IPS-NIHi7 (cell line): ENCODE measurements at regions not wholly inside any gene's neighbourhood (a gene's known extent, or its start where the extent isn't known, plus 50 kb on each side); places are given as distances from the start of the nearest gene placed in this dataset.
"Not testable (repeated sequence)": the region's sequence is repeated elsewhere in the genome, so short reads cannot be mapped to it uniquely, and the experiment has no call there.

Experiments
- DNase-seq: peaks from one replicate; pipeline ENCODE4 v3.0.0; 2012; ENCODE audit warnings: mixed read lengths; ENCODE audit errors: extremely low spot score

DNA sequence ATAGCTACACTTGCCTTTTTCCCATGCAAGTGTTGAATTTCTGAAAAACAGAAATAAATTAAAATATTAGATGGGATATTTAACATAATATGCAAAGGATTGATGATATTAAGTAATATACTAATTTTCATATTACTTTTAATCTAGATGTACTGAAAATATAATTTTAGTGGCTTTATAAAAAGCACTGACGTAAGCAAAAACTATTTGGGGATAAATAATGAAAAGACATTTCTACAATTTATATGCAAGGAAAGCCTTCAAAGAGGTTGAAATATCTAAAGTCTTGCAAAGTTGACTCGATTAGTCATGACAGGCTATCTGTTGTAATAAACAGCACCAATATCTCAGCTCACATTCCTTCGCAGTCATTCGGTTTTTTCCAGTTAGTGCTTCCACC, 94.9 kb upstream of the ABCB5 start:
- no peak for DNase-seq

DNA sequence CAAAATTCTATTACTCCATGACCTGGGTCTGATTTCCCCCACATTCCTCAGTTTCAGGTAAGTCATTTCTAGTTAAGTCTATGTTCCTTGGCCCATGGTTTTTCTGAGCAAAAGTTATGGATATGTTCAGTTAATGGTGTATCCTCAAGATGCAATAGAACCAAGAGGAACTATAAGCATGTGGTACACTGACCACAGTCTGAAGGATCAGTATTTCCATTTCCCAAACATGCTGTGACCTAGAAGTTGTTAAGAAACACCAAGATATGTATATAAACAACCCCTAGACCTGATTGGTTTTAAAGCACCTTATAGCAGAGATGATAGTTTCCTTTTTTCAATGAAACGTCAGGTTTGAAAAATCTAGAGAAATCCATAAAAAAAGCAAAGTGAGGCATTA, 94.2 kb upstream of the ABCB5 start:
- DNase-seq = no peak

DNA sequence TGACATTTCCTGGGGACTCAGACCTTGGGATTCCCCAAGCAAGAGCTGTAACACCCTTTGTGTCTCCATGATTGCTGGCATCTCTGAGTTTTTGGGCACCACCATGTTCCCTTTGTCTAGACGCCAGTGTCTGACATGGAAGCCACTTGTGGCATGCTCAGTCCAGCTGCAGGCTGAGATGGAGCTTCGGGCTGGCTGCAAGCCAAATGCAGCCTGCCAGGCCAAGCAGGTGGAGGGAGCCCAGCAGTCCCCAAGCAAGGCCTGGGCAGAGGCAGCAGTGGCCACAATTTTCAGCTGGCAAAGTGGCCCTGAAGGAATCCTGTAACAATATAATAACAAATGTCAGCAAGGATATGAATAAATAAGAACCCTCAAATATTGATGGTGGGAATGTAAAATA, 86.2 kb upstream of the ABCB5 start:
- no peak for DNase-seq

DNA sequence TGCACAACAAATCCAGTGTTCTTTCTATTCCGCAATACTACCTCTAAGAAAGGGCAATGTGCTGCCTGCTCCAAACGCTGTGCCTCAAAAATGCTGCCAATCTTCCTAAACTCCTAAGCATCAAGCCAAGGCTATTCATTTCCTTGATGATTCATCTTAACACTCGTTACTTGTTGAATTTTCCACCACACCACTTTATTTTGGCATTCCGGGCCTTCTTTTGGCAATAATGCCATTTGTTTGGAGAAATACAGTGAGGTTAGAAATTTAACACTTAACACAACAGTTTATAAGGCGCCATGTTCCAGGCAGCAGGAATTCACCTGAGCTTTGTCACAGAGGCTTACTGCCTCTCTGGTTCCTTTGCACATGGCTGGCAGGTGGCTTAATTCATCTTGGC, 82.6 kb upstream of the ABCB5 start:
- DNase-seq = no peak

DNA sequence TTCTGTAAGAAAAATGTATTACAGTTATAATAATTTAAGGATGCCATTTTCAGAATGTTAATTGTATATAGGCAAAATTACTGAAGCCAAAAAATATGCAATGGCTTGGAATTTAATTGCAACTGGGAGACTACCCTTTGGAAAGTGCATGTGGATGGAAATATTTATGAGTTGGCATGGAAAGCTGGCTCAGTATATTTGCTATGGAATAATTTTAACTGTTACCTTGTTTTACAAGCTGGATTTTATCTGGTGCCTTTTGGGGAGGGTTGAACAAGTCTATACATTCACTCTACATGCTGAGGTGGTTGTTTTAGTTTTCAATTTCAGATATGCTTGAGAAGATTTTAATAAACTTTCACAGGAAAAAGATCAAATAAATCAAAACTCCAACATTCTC, 80.9 kb upstream of the ABCB5 start:
- DNase-seq = no peak

DNA sequence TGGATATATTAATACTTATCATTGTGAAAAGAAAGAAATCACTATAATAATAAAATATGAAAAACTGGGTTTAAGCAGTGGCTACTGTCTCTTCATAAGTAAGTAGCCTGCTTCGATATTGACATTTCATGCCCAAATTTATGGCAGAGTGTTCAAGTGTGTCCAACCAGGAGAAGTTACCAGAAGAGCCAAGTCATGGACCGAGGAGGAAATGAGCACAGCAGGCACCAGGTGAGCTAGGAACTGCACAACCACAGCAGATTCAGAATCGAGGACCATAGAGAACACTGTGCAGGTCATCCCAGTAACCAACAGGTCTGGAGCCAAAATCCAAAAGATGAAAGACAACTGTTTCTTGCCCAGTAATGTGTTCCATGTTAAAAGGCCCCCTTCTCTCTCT, 79.9 kb upstream of the ABCB5 start:
- no peak for DNase-seq

DNA sequence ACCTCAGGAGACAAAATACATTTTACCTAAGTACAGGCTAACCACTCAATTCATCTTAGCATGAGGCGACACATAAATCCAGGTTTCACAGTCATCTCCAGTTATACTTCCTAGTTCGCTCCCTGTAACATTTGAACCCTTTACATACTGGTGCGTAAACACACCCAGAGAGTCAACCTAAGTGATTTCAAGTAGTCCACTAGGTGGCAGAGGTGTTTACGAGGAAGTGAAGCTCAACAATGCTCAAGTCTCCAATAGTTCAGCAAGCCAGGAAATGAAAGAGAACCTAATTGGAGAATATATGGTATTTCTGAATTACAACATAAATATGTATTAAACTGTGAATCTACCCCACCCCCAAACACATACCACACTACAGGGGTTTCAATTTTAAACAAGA, 76.3 kb upstream of the ABCB5 start:
- peak; percentile 56 for DNase-seq

DNA sequence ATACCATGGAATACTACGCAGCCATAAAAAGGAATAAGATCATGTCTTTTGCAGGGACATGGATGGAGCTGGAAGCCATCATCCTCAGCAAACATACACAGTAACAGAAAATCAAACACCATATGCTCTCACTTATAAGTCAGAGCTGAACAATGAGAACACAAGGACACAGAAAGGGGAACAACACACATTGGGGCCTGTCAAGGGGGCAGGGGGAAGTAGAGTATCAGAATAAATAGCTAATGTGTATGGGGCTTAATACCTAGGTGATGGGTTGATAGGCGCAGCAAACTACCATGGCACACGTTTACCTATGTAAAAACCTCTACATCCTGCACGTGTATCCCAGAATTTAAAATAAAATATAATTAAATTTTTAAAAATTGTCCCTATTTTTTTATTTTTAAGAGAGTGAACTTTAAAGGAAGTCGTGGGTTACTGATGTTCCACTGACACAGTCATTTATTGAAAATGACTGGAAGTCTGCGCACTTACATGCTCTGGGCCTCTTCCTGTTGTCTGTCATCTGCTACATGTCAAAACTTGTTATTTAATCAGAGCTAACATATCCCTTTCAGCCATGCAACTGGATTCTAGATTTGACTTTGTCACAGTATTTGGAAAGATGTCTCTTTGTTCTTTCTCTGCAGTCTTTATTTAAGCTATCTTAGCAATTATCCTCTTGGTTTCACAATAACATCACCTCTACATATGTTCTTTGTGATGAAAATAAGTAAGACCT, 73.7 kb upstream of the ABCB5 start:
- no peak for DNase-seq

DNA sequence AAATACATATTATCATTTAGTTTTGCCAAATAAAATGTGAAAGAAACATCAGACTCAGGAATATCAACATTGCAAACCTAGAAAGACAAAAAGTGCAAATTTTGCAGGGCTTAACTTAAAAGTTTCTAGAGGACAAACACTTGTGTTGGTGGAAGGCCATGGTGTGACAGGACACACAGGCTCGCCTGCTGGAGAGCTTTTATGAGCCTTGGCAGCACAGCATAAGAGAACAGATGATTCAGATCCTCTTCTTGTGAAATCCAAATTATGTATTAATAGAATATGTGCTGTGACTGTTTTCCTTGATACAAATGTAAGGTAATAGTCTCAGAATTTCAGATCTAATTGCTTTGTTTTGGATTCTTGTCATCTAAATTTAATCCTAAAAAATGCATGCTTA, 72.9 kb upstream of the ABCB5 start:
- no peak for DNase-seq

DNA sequence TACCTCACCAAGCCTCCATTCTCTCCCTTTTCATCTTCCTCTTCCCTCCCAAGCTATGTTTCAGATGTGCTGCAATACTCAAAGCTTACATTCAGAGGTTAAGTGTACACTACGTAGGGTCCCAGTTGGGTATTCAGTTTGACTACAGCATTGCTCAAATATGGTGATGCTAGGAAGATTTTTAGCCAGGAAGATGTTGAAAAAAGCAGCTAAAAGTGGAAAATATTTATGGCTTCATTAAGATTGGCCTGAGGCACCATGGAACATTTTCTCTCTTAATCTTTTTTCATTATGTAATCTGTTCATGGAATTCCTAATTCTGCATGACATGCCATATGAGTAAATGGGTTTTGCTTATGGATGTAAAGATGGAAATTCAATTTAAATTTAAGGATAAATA, 72.0 kb upstream of the ABCB5 start:
- no peak for DNase-seq

DNA sequence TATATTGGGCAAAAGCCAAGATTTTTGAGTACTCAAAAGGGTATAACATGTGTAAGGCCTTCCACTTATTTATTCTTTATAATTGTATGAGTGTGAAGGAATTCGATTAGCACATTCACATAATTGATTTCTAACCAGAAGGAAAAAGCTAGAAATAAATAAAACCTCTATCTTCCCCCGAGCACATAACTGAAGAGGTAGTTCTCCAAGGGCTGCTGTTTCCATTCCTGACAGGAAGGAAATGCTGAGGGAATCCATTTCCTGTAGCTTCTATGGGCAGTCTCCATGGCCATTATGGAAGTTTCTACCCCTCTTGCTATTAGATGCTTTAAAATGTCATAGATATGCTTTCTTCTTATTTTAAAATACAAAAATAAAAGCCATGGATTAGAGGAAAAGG, 70.5 kb upstream of the ABCB5 start:
- DNase-seq = no peak

DNA sequence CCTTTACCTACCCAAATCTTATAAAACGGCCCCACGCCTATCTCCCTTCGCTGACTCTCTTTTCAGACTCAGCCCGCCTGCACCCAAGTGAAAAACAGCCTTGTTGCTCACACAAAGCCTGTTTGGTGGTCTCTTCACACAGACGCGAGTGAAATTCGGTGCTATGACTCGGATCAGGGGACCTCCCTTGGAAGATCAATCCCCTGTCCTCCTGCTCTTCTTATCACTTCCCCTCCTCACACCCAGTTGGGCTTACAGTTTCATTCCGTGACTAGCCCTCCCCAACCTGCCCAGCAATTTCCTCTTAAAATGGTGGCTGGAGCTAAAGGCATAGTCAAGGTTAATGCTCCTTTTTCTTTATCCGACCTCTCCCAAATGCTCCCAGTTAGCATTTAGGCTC, 68.5 kb upstream of the ABCB5 start:
- not testable (repeated sequence) for DNase-seq

DNA sequence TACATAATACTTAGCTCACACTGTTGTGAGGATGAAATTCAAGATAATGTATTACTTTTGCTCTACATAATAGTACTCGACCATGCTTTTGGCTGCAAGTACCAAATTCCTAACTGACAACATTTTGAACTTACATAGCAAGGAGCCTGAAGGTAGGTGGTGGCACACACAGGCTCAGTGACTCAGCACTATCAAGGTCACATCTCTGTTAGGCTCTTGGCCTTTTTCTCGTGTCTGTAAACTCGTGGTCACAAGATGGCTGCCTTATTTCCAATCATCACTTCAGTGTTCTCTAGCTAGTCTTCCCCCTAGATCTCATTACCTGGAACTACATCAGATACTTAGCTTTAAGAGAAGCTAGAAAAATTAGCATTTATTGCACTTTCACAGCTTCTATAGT, 61.4 kb upstream of the ABCB5 start:
- DNase-seq = no peak

DNA sequence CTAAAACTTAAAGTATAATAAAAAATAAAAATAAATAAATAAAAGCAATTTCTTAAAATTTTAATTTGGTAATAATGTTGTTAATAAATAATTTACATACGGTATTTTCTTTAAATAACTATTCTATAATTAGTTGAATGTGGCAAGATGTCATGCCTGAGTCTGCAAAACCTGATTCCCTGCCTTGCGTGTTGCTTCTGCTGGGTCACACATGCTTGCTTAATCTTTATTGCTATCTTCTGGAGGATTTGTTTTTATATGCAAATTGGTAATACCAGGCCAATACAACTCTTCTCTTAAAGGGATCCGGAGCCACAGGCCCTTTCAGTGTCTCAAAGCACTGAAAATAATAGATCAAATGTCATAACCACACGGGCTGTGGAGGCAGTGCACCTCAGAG, 59.4 kb upstream of the ABCB5 start:
- DNase-seq = no peak

DNA sequence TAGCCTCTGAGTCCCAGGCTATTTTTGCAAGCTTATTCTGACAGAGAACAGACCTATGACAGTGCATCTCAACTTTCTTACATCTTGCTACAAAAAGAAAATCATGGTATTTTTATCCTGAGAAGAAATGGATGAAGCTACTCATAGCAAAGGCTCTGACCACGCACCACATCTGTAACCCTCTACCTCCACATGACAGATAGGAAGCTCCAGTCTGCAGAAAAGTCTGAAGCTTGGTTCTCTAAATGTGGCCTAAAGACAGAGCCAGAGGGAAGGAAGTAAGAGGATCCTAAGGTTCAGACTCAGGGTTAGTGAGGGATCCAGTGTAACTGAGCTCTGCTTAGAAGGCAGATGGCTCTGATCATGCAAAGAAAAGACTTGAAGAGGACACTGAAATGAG, 58.4 kb upstream of the ABCB5 start:
- DNase-seq = no peak

DNA sequence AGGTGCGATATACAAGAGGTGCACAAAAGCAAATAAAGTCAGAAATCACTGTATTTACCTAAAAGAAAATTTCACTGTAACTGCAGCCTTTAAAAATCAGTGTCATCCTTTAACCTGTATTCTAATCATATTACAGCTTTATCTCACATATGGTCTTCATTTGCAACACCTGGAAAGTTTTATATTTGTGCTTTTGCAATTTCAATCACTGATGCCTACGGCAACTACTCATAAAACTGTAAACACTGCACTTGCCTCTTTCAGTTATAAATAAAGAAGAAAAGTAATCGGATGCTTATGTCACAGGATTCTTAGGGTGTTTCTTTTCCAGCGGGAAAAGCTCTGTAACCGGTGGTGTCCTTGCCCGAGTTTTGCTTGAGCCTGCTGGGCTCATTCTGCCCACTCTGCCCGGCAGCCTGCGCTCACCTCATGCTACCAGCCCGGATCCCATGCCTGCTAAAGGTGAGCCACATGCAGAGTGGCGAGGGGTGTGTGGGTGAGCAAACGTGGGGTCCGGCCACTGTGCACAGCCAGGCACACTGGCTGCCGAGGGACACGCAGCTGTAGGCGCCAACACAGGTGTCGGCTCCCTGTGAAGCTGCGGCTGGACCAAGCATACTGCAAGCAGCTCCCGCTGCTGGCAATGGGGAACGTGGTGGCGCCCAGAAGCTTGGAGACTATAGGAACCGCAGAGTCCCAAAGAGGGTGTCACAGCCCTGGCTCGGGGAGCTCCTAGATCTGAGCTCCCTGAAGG, 56.3 kb upstream of the ABCB5 start:
- no peak for DNase-seq

DNA sequence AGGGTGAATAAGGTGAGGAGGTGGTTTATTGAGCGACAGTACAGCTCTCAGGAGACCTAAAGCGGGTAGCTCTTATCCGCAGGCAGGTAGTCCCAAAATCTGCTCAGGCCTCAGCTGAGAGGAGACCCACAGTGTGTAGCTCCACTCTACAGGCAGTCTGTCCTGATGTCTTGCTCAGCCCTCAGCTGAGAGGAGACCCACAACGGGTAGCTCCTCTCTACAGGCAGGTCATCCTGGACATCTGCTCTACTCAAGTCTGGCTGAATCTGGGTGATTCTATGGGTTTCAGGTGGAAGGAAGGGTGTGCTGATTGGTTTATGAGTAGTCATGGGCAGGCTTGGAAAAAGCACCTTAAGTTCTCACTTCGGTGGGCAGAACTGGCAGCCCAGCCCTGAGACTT, 55.6 kb upstream of the ABCB5 start:
- no peak for DNase-seq

DNA sequence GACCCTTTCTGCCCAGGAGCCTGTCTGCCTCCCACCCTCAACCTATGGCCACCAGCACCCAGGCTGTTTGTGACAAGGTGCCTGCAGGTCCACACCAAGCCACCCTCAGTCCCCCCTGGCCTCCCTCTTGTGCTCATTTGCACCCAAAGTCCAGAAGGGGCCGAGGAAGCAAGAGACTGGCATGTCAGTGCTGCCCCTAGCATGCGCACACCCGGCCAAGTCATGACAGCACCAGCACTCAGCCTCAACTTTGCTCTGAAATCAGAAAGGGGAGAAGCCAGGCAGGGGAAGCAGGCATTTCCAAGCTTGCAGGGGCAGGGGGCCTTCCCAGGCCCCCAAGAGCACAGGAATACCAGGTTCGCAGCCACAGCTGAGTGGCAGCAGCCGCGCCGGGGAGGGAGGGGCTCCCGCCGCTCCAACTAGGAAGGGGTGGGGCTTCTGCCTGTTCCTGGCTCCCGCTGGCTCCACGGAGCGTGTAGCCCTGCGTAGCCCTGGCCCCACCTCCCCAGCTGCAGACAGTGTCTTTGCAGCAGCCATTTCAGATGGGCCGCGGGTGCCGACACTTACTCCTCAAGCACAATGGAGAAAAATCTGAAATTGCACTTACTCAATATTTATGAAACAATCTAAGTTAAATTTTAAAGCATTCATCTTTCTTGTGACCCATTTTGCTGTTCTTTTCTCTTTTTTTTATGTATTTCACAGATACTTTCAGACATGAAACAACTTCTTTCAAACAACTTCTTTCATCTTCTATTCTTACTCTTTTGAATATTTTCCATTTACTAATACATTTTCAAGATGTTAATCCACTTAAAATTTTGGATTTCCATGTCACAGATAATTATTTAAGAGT, 54.9 kb upstream of the ABCB5 start:
- no peak for DNase-seq

DNA sequence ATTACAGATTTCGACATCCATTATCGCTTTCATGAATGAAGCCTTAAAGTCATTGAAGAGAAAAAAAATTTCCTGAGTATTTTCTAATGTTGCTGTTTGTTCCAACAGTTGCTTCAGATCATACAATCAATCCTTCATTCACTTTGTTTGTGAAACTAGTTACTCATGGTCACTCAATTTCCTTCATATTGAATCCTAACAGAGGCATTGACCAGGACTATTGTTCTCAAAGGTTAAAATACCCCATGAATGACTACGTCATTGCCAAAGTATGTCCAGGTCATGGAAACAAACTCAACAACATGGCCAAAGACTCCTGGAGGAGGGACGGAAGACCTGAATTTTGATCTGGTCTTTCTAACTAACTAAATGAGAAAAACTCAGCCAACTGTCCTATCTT, 54.0 kb upstream of the ABCB5 start:
- no peak for DNase-seq

DNA sequence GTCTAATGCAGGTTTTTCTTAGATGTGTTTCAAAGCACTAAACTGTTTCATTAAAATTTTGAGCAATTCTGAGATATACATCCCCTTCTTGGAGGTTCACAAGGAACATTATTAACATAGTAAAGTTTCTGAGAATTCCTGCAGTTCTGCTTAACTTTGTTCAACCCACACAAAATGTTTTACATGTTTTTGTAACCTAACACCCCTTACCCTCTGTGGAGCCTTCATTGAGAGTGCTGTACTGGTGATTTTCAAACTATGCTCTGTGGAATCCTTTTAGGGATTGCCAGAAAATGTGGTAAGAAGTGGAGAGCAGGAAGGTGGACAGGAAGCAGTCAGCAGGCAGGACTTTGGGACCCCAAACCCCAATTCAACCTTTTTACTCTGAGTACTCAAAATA, 53.6 kb upstream of the ABCB5 start:
- DNase-seq = no peak

DNA sequence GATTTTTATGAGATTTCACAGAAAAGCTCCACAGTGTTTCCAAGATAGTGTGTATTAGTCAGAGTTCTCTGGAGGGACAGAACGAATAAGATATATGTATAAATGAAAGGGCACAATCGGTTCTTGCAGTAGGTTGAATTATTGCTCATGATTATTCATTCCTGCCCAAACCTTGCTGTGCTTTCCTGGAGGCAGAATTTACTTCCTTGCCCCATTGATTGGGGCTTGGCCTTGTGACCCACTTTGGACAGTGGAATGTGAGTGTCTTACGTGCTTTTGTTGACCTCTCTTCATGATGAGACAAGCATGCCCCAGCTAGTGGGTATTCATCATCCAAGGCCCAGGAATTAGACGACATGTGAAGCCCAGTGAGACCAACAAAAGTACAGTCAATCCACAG, 53.0 kb upstream of the ABCB5 start:
- DNase-seq = no peak
